ENCODE measurements at regions not wholly inside any gene's neighbourhood (a gene's known extent, or its start where the extent isn't known, plus 50 kb on each side); places are given as distances from the start of the nearest gene placed in this dataset.

DNA sequence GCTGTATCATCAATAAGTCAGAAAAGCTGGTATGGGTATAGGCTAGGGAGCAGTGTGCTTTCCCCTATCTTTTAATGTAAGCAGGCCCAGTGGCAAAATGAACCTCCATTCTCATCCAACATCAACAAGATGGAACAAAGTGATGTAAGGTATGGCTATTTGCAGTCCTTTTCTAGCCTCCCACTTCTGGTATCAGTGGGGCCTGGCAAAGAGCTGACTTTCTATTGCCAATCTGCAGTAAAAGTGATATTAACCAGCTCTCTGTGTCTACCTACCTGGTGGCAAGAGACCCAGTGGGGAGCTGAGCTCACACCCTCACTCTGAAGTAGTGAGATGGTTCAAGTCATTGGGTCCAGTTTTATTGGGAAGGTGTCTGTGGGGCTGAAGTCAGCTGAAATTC is 1492.6 kb downstream of the CDH11 start:
- Histone ChIP-seq H3K9me3 (no peaks in the 10 kb centered on the region), H3K27me3 (no peaks in the 10 kb centered on the region), H3K4me3 (no peak overlapping the region), H3K36me3 (no peaks in the 10 kb centered on the region), H3K4me1 (no peaks in the 10 kb centered on the region), H3K9ac (ENCODE audit: low read depth in 2 of 2, low read length in 2 of 2) (no peak overlapping the region), H3K27ac (no peak overlapping the region)
- intact Hi-C loops (cut with DNase I): no loop called here
- DNase-seq: no peak
- TF ChIP-seq, protein P1, sequence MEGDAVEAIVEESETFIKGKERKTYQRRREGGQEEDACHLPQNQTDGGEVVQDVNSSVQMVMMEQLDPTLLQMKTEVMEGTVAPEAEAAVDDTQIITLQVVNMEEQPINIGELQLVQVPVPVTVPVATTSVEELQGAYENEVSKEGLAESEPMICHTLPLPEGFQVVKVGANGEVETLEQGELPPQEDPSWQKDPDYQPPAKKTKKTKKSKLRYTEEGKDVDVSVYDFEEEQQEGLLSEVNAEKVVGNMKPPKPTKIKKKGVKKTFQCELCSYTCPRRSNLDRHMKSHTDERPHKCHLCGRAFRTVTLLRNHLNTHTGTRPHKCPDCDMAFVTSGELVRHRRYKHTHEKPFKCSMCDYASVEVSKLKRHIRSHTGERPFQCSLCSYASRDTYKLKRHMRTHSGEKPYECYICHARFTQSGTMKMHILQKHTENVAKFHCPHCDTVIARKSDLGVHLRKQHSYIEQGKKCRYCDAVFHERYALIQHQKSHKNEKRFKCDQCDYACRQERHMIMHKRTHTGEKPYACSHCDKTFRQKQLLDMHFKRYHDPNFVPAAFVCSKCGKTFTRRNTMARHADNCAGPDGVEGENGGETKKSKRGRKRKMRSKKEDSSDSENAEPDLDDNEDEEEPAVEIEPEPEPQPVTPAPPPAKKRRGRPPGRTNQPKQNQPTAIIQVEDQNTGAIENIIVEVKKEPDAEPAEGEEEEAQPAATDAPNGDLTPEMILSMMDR (IDR thresholded peaks at IDR 0.05): no peak

DNA sequence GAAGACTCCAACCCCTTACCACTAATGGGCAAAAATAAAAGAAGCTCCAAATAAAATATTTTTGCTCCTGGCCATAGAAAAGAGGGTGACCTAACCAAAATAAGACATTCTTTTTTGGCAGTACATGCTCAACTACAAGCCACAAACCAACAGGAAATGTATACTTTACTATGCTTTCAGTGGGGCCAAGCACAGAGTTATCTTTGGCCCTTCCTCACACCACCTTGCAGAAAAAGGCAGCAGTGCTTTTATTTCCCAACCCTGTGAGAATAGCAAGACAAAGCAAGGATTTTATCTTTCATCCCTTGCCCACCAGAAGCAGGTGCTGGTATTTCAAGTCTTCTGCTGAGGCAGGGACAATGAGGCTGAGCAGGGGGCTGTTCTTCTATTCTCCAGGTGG is 1493.1 kb downstream of the CDH11 start:
- no peak overlapping the region for H3K27ac ChIP-seq
- TF ChIP-seq, protein P1 (IDR thresholded peaks at IDR 0.05): no peak
- intact Hi-C loops (cut with DNase I): no loop called here

GRCh38 chr16:63625126-63625525 is 1496.7 kb downstream of the CDH11 start:
- Histone ChIP-seq H3K27ac (no peak overlapping the region), H3K4me1 (no peaks in the 10 kb centered on the region), H3K36me3 (no peaks in the 10 kb centered on the region), H3K27me3 (no peaks in the 10 kb centered on the region), H3K9me3 (no peaks in the 10 kb centered on the region), H3K4me3 (no peak overlapping the region), H3K9ac (ENCODE audit: low read depth in 2 of 2, low read length in 2 of 2) (no peak overlapping the region)
- TF ChIP-seq, protein P1 (IDR thresholded peaks at IDR 0.05): no peak
- no peak for DNase-seq
- intact Hi-C loops (cut with DNase I): no loop called here

More for the DNA sequence above, 1493.1 kb downstream of the CDH11 start:
- no peak overlapping the region for H3K4me3 ChIP-seq
- no peaks in the 10 kb centered on the region for H3K27me3 ChIP-seq
- no peaks in the 10 kb centered on the region for H3K9me3 ChIP-seq
- no peaks in the 10 kb centered on the region for H3K4me1 ChIP-seq
- H3K36me3 ChIP-seq: no peaks in the 10 kb centered on the region
- DNase-seq: no peak
- no peak overlapping the region for H3K9ac ChIP-seq (ENCODE audit: low read depth in 2 of 2, low read length in 2 of 2)

- DNase-seq: no peak
- Histone ChIP-seq H3K36me3 (no peaks in the 10 kb centered on the region), H3K27me3 (no peaks in the 10 kb centered on the region), H3K9me3 (no peaks in the 10 kb centered on the region), H3K4me3 (no peak overlapping the region), H3K4me1 (no peaks in the 10 kb centered on the region), H3K9ac (ENCODE audit: low read depth in 2 of 2, low read length in 2 of 2) (no peak overlapping the region), H3K27ac (no peak overlapping the region)
- intact Hi-C loops (cut with DNase I): no loop called here
- TF ChIP-seq, protein P1 (IDR thresholded peaks at IDR 0.05): no peak
Observed at GRCh38 chr16:63623551-63624039, 1498.3 kb downstream of the CDH11 start.

DNA sequence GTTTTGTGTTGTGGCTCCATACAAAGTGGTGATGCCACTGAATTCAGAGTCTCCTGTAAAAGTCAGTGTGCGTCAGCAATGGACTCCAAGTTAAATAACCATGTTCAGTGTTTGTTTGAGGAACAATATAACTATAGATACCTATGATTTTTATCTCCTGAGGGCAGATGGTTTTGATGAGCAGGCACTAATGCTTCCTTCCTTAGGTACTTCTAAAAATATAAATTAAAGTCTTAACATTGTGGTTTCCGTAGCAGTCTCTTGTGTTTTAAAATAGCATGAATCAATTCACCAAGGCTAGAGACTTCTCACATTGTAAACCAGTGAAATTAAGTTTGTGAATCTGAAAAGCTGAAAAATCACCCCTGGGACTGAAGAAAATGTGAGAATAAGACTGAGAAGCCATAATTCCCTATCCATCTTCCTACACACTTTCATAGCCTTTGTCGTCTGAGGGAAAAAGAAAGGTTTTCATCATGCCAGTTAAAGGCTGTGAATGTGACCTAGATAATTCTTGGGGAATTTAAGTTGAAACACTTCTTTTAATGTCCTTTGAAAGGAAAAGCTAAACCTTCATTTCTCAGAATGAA is 1502.9 kb downstream of the CDH11 start:
- intact Hi-C loops (cut with DNase I): no loop called here
- no peaks in the 10 kb centered on the region for H3K36me3 ChIP-seq
- H3K9me3 ChIP-seq: no peaks in the 10 kb centered on the region
- no peak for DNase-seq
- no peak overlapping the region for H3K4me3 ChIP-seq
- H3K27me3 ChIP-seq: no peaks in the 10 kb centered on the region
- TF ChIP-seq, protein P1 (IDR thresholded peaks at IDR 0.05): no peak
- H3K4me1 ChIP-seq: no peaks in the 10 kb centered on the region
- H3K9ac ChIP-seq (ENCODE audit: low read depth in 2 of 2, low read length in 2 of 2): no peak overlapping the region
- no peak overlapping the region for H3K27ac ChIP-seq

Measured in colonic mucosa (tissue), 4 donors.